ENCODE measurements at regions not wholly inside any gene's neighbourhood (a gene's known extent, or its start where the extent isn't known, plus 50 kb on each side); places are given as distances from the start of the nearest gene placed in this dataset.

- Histone ChIP-seq H4K20me1 (replicated peaks; ENCODE audit: control insufficient read depth, extremely low read depth, insufficient read depth, low read length) (no peaks in the 10 kb centered on the region), H2AFZ (ENCODE audit: low read depth, low read length) (no peak overlapping the region), H3K27ac (ENCODE audit: insufficient read depth, low read depth, low read length) (no peak overlapping the region), H3K9ac (replicated peaks; ENCODE audit: extremely low read depth, insufficient read depth, low read length) (no peak overlapping the region), H3K9me3 (replicated peaks; ENCODE audit: control insufficient read depth, insufficient read depth, low read length) (no peaks in the 10 kb centered on the region), H3K4me1 (ENCODE audit: control insufficient read depth, extremely low read depth, insufficient read depth, low read length) (no peaks in the 10 kb centered on the region), H3K4me2 (ENCODE audit: insufficient read depth, low read length) (no peak overlapping the region), H3K79me2 (ENCODE audit: control insufficient read depth, insufficient read depth, low read length) (no peaks in the 10 kb centered on the region), H3K9me1 (replicated peaks; ENCODE audit: control insufficient read depth, extremely low read depth, insufficient read depth, low read length) (no peaks in the 10 kb centered on the region), H3K36me3 (ENCODE audit: control insufficient read depth in 2 of 2, extremely low read depth in 1 of 2, insufficient read depth in 2 of 2, low read length in 2 of 2) (no peaks in the 10 kb centered on the region), H3K27me3 (ENCODE audit: control insufficient read depth in 2 of 2, insufficient read depth in 2 of 2, low read length in 2 of 2) (peaks cover 0 to 6% of the 10 kb centered on the region in 2 experiments), H3K4me3 (replicated peaks in 1 of 3; ENCODE audit: insufficient read depth in 1 of 3, low read depth in 1 of 3, low read length in 3 of 3) (no peak overlapping the region)
- TF ChIP-seq CTCF (IDR thresholded peaks at IDR 0.05; ENCODE audit: extremely low read depth in 1 of 2, insufficient read depth in 1 of 2, low read depth in 1 of 2, low read length in 2 of 2): no peak
- TF ChIP-seq EZH2 (IDR thresholded peaks at IDR 0.05; ENCODE audit: borderline replicate concordance, low read depth, low read length, severe bottlenecking): no peak
- no peak for TF ChIP-seq FOS (IDR thresholded peaks at IDR 0.05; ENCODE audit: borderline replicate concordance, insufficient read depth, low read length)
- TF ChIP-seq JUN (IDR thresholded peaks at IDR 0.05; ENCODE audit: borderline replicate concordance, insufficient read depth, insufficient read length, low read depth): no peak
- TF ChIP-seq POLR2AphosphoS5 (IDR thresholded peaks at IDR 0.05; ENCODE audit: insufficient read depth, low read depth, low read length): no peak
- no peak for TF ChIP-seq GATA2 (IDR thresholded peaks at IDR 0.05; ENCODE audit: insufficient read depth, insufficient read length, low read depth, low read length)
- no peak for TF ChIP-seq POLR2A (IDR thresholded peaks at IDR 0.05; ENCODE audit: low read depth, low read length)
- TF ChIP-seq MYC (IDR thresholded peaks at IDR 0.05; ENCODE audit: low read depth, low read length): no peak
- TF ChIP-seq MAX (IDR thresholded peaks at IDR 0.05; ENCODE audit: insufficient read depth, insufficient read length): no peak
- dilution Hi-C loops (cut with MboI; ENCODE audit: extremely low pct_ligation_motif_present, low sequenced_read_pairs) (no loop called here), intact Hi-C loops (cut with micrococcal nuclease) (no loop called here)
- DNase-seq (ENCODE audit: low read depth, low spot score) (no peak), FAIRE-seq (no peak)
- POLR2A ChIA-PET: no interaction called here
- CTCF ChIA-PET: interaction anchor here (1.7 kb wide), 1 partner anchor 171 kb away, joined by 9 read pairs; no protein-coding TSS in a partner anchor
- BruUV-seq (replicated peaks): no TSS peak
These were observed 84.6 kb upstream of the CAB39 start for GRCh38 chr2:230627806-230628724.
